ENCODE measurements at regions not wholly inside any gene's neighbourhood (a gene's known extent, or its start where the extent isn't known, plus 50 kb on each side); places are given as distances from the start of the nearest gene placed in this dataset.
"Not testable (repeated sequence)": the region's sequence is repeated elsewhere in the genome, so short reads cannot be mapped to it uniquely, and the experiment has no call there.

- DNase-seq (ENCODE audit: low spot score): no peak
These were observed 51.5 kb upstream of the PHF21B start for GRCh38 chr22:45061332-45061731.

GRCh38 chr22:45064313-45065278 lies 54.8 kb upstream of the PHF21B start:
- DNase-seq (ENCODE audit: low spot score): no peak

GRCh38 chr22:45065726-45066125 lies 55.9 kb upstream of the PHF21B start:
- DNase-seq (ENCODE audit: low spot score): no peak

GRCh38 chr22:45067731-45068130 lies 57.9 kb upstream of the PHF21B start:
- no peak for DNase-seq (ENCODE audit: low spot score)

GRCh38 chr22:45069925-45070324 lies 60.1 kb upstream of the PHF21B start:
- no peak for DNase-seq (ENCODE audit: low spot score)

- DNase-seq (ENCODE audit: low spot score): no peak
These were observed 61.8 kb upstream of the PHF21B start for GRCh38 chr22:45071618-45072017.

GRCh38 chr22:45072322-45072903 lies 62.6 kb upstream of the PHF21B start:
- DNase-seq (ENCODE audit: low spot score): no peak

GRCh38 chr22:45073064-45073463 lies 63.3 kb upstream of the PHF21B start:
- DNase-seq (ENCODE audit: low spot score): no peak

GRCh38 chr22:45077286-45077685 lies 67.5 kb upstream of the PHF21B start:
- no peak for DNase-seq (ENCODE audit: low spot score)

GRCh38 chr22:45077826-45078334 lies 68.1 kb upstream of the PHF21B start:
- DNase-seq (ENCODE audit: low spot score): no peak

- no peak for DNase-seq (ENCODE audit: low spot score)
These were observed 73.0 kb upstream of the PHF21B start for GRCh38 chr22:45082795-45083194.

GRCh38 chr22:45083659-45084305 lies 74.0 kb upstream of the PHF21B start:
- DNase-seq (ENCODE audit: low spot score): no peak

- DNase-seq (ENCODE audit: low spot score): no peak
These were observed 74.7 kb upstream of the PHF21B start for GRCh38 chr22:45084400-45084920.

- no peak for DNase-seq (ENCODE audit: low spot score)
These were observed 75.9 kb upstream of the NUP50 start for GRCh38 chr22:45087802-45088201.

- DNase-seq (ENCODE audit: low spot score): no peak
These were observed 75.1 kb upstream of the NUP50 start for GRCh38 chr22:45088576-45088975.

- peak; percentile 59 for DNase-seq (ENCODE audit: low spot score)
These were observed 73.2 kb upstream of the NUP50 start for GRCh38 chr22:45090497-45090910.

GRCh38 chr22:45091254-45091854 lies 72.4 kb upstream of the NUP50 start:
- no peak for DNase-seq (ENCODE audit: low spot score)

GRCh38 chr22:45091875-45092274 lies 71.8 kb upstream of the NUP50 start:
- not testable (repeated sequence) for DNase-seq (ENCODE audit: low spot score)

GRCh38 chr22:45092644-45093043 lies 71.1 kb upstream of the NUP50 start:
- no peak for DNase-seq (ENCODE audit: low spot score)

- no peak for DNase-seq (ENCODE audit: low spot score)
These were observed 70.1 kb upstream of the NUP50 start for GRCh38 chr22:45093609-45094008.

GRCh38 chr22:45094081-45094720 lies 69.5 kb upstream of the NUP50 start:
- no peak for DNase-seq (ENCODE audit: low spot score)

- no peak for DNase-seq (ENCODE audit: low spot score)
These were observed 68.9 kb upstream of the NUP50 start for GRCh38 chr22:45094825-45095224.
